ENCODE measurements at regions not wholly inside any gene's neighbourhood (a gene's known extent, or its start where the extent isn't known, plus 50 kb on each side); places are given as distances from the start of the nearest gene placed in this dataset.
A peak's percentile ranks its signal among the peaks of the same experiment; 100 is the strongest.

DNA sequence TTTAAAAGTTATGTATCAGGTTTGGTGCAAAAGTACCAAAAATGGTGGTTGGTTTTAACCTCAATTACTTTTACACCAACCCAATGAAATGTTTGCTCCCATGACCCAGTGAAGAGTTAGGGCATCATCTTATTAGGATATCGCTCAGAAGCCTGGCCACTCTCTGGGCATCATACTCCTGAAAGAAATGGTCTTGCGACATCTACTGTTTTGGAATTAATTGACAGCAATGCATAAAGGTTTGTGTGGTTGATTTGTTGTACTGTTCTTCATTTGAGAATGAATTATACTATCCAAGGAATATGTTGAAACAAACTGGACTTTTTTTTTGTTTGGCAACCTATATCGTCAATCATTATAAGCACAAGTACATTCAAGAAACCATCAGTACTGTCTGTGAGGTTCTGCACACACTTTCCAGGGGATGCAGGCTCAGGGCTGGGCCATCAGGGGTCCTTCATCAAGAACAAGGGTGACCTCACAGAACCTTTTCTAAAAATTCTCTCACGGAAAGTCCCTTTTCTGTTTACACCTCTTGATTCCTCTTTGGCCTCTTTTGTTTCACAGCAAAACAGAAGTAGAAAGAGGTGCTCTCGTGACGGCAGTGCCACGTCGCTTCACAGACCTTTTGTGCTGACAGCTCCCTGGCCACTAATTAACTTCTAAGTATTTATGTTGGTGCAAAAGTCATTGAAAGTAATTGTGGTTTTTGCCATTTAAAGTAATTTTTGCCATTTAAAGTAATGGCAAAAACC is 117.2 kb upstream of the KLF6 start:
- TF ChIP-seq, protein P1, sequence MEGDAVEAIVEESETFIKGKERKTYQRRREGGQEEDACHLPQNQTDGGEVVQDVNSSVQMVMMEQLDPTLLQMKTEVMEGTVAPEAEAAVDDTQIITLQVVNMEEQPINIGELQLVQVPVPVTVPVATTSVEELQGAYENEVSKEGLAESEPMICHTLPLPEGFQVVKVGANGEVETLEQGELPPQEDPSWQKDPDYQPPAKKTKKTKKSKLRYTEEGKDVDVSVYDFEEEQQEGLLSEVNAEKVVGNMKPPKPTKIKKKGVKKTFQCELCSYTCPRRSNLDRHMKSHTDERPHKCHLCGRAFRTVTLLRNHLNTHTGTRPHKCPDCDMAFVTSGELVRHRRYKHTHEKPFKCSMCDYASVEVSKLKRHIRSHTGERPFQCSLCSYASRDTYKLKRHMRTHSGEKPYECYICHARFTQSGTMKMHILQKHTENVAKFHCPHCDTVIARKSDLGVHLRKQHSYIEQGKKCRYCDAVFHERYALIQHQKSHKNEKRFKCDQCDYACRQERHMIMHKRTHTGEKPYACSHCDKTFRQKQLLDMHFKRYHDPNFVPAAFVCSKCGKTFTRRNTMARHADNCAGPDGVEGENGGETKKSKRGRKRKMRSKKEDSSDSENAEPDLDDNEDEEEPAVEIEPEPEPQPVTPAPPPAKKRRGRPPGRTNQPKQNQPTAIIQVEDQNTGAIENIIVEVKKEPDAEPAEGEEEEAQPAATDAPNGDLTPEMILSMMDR (IDR thresholded peaks at IDR 0.05) = peak; percentile 24
- TF ChIP-seq EZH2 (IDR thresholded peaks at IDR 0.05; ENCODE audit: borderline replicate concordance, insufficient read depth, low read depth, low read length, poor library complexity, severe bottlenecking) = no peak

Data from B cell (primary cell).